Activated CD4-positive, alpha-beta T cell treated with anti-CD3 and anti-CD28 coated beads, Interleukin-2, amount 50 U/mL, for 48 hours (primary cell): ENCODE measurements at regions not wholly inside any gene's neighbourhood (a gene's known extent, or its start where the extent isn't known, plus 50 kb on each side); places are given as distances from the start of the nearest gene placed in this dataset.
A peak's percentile ranks its signal among the peaks of the same experiment; 100 is the strongest.

Source experiments
- DNase-seq, 2 experiments: peaks; one replicate each; pipeline ENCODE4 v3.0.0-alpha.2; 2020

GRCh38 chr12:25058012-25058411 lies 109.1 kb upstream of the BCAT1 start:
- DNase-seq, result no peak

DNA sequence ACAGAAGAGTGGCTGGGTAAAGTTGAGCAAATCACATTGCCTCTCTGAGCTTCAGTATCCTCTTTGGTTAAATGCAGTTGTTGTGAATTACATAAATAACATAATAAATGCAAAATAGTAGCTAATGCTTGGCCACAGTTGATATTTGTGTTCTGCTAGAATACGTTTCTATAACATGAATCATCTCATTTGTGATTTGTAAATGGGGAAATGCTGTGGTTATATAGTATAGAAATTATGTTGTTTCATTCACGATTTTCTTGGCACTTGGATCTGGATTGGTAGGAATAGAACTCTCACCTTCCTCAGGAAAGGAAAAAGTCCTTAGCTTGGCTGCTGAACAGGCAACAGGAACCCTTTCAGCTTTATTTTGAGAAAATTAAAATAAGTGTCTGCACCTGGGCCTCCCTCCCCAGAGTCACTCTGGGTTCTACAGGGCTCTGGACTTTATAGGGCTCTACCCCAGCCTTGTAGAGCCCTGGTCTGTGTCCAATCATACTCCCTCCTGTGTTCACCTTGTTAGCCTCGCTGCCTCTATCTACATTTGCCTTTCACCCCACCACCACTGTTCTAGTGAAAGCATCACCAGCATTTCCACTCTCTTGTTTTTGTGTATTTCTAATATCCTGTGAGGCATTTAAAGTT lies 107.7 kb upstream of the BCAT1 start:
- DNase-seq, result no peak

- no peak for DNase-seq
These were observed 107.1 kb upstream of the BCAT1 start for GRCh38 chr12:25056011-25056410.

- DNase-seq, result peak; percentile 62 to 69
These were observed 105.9 kb upstream of the BCAT1 start for GRCh38 chr12:25054783-25055144.

DNA sequence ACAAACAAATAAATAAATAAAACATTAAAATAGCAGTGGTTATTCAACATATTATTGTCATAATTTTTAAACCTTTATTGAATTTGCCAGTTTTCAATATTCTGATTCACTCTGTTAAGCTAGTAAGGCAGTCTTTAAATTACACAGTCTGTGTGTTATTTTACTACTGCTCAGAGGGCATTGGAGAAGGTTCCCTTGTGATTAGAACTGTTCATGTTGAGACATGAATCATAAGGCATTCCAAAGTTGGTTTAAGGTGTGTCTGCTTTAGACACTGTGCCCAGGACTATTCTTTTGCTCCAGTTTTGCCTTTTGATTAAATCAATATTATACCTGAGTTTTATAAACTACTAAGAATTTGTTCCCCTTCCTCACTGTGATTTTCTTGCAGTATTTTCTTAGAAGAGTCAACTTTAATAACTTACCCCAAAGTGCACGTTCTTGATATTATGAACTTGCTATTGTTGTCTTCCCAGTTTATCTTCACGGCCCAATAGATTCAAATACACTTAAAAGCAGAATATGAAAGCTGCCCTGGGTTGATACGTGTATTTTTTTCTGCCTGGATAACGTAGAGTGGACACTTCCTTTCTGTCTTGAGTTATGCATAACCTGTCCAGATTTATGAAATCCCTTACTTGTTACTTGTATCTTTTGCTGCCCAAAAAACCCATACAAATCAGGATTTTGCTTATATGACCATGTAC lies 105.3 kb upstream of the BCAT1 start:
- no peak for DNase-seq

GRCh38 chr12:25052914-25053211 lies 104.0 kb upstream of the BCAT1 start:
- no peak for DNase-seq

- peak; percentile 10 to 29 for DNase-seq
These were observed 103.5 kb upstream of the BCAT1 start for GRCh38 chr12:25052196-25052913.

DNA sequence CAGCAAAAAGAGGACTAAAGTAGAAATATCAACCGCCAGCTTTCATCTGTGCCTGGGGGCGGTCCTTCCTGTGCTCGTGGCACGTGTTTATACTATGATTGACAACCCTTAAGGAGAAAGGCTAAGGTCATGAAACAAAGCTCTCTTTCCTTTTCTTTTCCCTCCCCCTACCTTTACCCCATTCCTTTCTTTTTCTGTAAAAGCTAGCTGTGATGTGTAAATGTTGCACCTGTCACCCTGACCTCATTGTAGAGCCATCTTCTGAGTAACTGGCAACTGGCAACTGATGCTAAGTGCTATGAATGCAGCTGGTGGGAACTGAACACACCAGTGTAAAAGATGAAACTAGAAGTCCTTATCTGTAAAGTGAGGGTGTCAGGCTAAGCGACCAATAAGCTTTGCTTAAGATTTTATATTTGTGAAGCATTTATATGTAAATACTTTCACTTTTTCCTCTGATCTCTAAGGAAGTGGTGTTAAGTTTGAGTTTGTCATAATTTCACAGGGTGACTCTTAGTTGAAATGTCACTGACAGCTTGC lies 102.8 kb upstream of the BCAT1 start:
- DNase-seq, result peak; percentile 50 to 61

DNA sequence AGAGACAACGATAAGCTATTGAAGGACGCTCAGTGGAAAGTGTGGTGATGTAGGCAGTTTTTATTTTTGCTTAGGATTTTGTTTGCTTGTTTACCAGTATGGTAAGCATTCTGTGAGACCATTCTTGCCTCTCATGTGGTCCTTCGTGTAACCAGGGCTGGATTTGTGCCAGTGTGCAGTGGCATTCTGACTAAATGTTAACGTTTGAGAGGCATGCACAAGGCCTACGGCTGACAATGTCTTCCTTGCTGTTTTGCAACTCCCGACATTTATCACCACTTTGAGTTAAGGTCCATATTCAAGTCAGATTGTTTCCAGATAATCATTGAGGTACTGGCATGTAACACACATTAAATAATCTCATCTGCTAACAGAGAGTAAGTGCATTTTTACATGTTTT lies 102.3 kb upstream of the BCAT1 start:
- DNase-seq, result peak in 1 of 2 experiments; percentile 19

- no peak for DNase-seq
These were observed 97.0 kb upstream of the BCAT1 start for GRCh38 chr12:25045869-25046268.

DNA sequence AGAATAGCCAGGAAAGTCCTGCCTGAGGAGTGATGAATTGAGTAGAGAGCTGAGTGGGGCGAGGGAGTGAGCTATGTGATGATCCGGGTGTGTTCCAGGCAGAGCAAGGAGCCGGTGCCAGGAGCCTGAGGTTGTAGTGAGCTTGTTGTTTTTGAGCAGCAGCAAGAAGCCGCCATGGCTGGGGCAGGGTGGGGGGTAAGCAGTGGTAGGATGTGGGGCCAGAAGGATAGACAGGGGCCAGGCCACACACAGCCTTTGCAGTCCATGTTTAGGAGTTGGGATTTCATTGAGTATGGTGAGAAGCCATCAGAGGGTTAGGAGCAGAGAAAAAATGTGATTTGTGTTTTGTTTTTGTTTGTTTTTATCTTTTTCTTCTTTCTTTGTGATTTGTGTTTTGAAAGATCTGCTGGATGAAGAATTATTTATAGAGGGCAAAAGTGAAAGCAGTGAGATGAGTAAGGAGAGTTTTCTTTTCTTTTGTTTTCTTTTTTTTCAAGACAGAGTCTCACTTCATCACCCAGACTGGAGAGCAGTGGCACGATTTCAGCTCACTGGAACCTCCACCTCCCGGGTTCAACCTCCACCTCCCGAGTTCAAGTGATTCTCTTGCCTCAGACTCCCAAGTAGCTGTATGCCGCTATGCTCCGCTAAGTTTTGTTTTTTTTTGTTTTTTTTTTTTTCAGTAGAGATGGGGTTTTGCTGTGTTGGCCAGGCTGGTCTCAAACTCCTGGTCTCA lies 92.3 kb upstream of the BCAT1 start:
- DNase-seq, result no peak

GRCh38 chr12:25040593-25040992 lies 91.7 kb upstream of the BCAT1 start:
- no peak for DNase-seq

GRCh38 chr12:25034676-25035075 lies 85.8 kb upstream of the BCAT1 start:
- DNase-seq, result no peak

GRCh38 chr12:25025951-25026490 lies 77.1 kb upstream of the BCAT1 start:
- no peak for DNase-seq

GRCh38 chr12:25025260-25025659 lies 76.4 kb upstream of the BCAT1 start:
- DNase-seq, result no peak

GRCh38 chr12:25023808-25024207 lies 74.9 kb upstream of the BCAT1 start:
- DNase-seq, result no peak

DNA sequence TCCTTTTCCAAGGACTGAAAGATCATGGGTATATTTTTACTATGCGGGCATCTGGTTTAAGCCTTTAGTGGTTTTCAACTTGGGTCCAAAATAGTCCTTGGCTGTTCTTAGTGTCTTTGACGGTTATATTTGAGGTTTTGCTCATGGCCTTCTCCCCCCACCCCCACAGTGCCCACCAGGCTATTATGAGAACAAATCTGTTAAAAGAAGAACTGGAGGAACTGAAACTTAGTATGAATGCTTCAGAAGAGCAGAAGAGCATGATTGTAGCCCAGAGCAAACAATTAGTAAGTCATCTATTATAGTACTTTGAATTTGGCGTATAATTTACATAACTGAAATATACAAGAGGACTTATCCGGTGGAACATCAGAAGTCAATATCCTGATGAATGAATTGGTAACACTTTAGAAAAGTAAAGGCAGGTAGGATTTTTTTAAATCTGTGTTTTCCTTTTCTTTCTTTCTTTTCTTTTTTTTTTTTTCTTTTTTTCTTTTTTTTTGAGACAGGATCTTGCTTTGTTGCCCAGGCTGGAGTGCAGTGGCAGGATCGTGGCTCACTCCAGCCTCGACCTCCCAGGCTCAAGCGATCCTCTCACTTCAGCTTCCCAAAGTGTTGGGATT lies 71.8 kb upstream of the BCAT1 start:
- DNase-seq, result no peak

- DNase-seq, result no peak
These were observed 69.2 kb upstream of the BCAT1 start for GRCh38 chr12:25018146-25018545.

DNA sequence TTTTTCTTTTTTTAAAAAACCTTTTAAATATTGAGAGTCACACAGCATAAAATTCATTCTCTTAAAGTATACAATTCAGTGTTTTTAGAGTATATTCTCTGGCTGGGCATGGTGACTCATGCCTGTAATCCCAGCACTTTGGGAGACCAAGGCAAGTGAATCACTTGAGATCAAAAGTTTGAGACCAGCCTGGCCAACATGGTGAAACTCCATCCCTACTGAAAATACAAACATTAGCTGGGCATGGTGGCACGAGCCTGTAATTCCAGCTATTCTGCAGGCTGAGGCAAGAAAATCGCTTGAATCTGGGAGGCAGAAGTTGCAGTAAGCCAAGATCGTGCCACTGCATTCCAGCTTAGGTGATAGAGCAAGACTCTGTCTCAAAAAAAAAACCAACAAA lies 68.4 kb upstream of the BCAT1 start:
- no peak for DNase-seq

- no peak for DNase-seq
These were observed 66.1 kb upstream of the BCAT1 start for GRCh38 chr12:25014961-25015360.

- DNase-seq, result no peak
These were observed 64.2 kb upstream of the BCAT1 start for GRCh38 chr12:25013061-25013460.

DNA sequence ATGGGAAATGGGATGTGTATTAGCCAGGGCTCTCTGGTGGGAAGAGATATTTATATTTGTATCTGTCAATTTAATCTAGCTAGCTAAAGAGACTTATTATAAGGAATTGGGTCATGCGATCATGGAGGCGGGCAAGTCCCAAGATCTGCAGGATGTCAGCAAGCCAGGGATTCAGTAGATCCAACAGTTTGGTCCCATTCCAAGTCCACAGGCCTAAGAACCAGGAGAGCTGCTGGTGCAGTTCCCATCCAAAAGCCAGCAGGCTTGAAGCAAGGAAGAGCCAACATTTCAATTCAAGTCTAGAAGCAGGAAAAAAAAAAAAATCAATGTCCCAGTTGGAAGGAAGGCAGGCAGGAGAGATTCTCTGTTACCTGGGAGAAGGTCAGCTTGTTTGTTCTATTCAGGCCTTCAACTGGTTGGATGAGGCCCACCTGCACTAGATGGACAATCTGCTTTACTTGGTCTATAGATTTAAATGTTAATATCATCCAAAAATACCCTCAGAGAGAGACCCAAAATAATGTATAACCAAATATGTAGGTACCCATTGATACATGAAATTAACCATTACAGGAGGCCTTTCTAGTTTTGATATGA lies 60.7 kb upstream of the BCAT1 start:
- no peak for DNase-seq
